Loucy (cell line): ENCODE measurements at regions not wholly inside any gene's neighbourhood (a gene's known extent, or its start where the extent isn't known, plus 50 kb on each side); places are given as distances from the start of the nearest gene placed in this dataset.

Source experiments
- H2AFZ ChIP-seq: fragments of 200-600 bp; sonication (generic); 2 replicates; pipeline ENCODE4 v1.6.0; 2016; ENCODE audit warnings: antibody characterized with exemption, mild to moderate bottlenecking, low read length, moderate library complexity
- H3F3A ChIP-seq: fragments of 200-600 bp; 2 replicates; pipeline ENCODE4 v1.6.0; 2016; ENCODE audit warnings: antibody characterized with exemption, low read depth, mild to moderate bottlenecking
- H3K27me3 ChIP-seq: fragments of 200-600 bp; sonication (generic); 2 replicates; pipeline ENCODE4 v1.6.1; 2014; ENCODE audit warnings: low read length, mild to moderate bottlenecking; ENCODE audit not compliant: insufficient read depth, poor library complexity, severe bottlenecking
- H3K36me3 ChIP-seq: fragments of 200-600 bp; sonication (generic); 2 replicates; pipeline ENCODE4 v1.6.1; 2016; ENCODE audit warnings: low read length; ENCODE audit not compliant: insufficient read depth
- H3K4me1 ChIP-seq: fragments of 200-600 bp; sonication (generic); 2 replicates; pipeline ENCODE4 v1.5.1; 2014; ENCODE audit warnings: low read length, mild to moderate bottlenecking; ENCODE audit not compliant: insufficient read depth, poor library complexity, severe bottlenecking
- H3K4me2 ChIP-seq: fragments of 200-600 bp; sonication (generic); 2 replicates; pipeline ENCODE4 v1.6.0; 2014; ENCODE audit warnings: antibody characterized with exemption, low read length, low read depth, mild to moderate bottlenecking; ENCODE audit not compliant: poor library complexity, severe bottlenecking
- H3K4me3 ChIP-seq: fragments of 200-600 bp; sonication (generic); 2 replicates; pipeline ENCODE4 v1.5.1; 2014; ENCODE audit warnings: low read length, mild to moderate bottlenecking, mixed read lengths; ENCODE audit not compliant: poor library complexity, severe bottlenecking
- H3K79me2 ChIP-seq: fragments of 200-600 bp; sonication (generic); 2 replicates; pipeline ENCODE4 v1.6.1; 2014; ENCODE audit warnings: low read length; ENCODE audit not compliant: insufficient read depth
- H3K9ac ChIP-seq: fragments of 200-600 bp; sonication (generic); 2 replicates; pipeline ENCODE4 v1.6.0; 2014; ENCODE audit warnings: mild to moderate bottlenecking, low read depth, low read length, moderate library complexity; ENCODE audit not compliant: poor library complexity, severe bottlenecking
- H3K9me2 ChIP-seq: fragments of 200-600 bp; sonication (generic); replicated peaks from 2 replicates; pipeline ENCODE4 v1.6.1; 2016; ENCODE audit warnings: low read depth, low read length, mixed read lengths
- H3K9me3 ChIP-seq: fragments of 200-600 bp; sonication (generic); 2 replicates; pipeline ENCODE4 v1.6.1; 2014; ENCODE audit warnings: mild to moderate bottlenecking, antibody characterized with exemption, low read length, low read depth; ENCODE audit not compliant: insufficient read depth
- H4K20me1 ChIP-seq: fragments of 200-600 bp; sonication (generic); 2 replicates; pipeline ENCODE4 v1.6.0; 2014; ENCODE audit warnings: antibody characterized with exemption, low read length, mild to moderate bottlenecking; ENCODE audit not compliant: insufficient read depth, poor library complexity, severe bottlenecking
- CTCF ChIP-seq: fragments of 200-600 bp; sonication (generic); conservative IDR thresholded peaks from 2 replicates; pipeline ENCODE4 v1.5.1; 2014; ENCODE audit warnings: mild to moderate bottlenecking, antibody characterized with exemption, low read length
- EZH2phosphoT487 ChIP-seq: fragments of 200-600 bp; IDR thresholded peaks from 2 replicates; pipeline ENCODE4 v1.6.1; 2018; ENCODE audit warnings: antibody characterized with exemption, mild to moderate bottlenecking, moderate library complexity, borderline replicate concordance

DNA sequence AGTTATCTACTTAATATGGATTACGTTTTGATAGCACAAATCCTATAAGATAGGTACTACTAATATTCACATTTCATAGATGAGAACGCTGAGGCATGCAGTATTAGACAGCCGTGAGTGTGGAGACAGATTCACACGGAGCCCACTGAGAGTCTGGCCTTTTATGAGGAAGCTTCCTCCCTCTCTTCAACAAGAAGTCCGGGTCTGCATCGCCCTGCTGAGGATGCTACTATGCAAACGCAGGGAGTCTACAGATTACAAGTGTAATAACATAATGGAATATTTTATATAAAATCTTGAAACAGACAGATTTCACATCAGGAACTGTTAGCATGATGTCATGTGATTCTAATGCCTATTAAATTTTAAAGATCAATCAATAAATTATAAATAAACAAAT is 255.9 kb upstream of the GLI3 start:
- Histone ChIP-seq H3K79me2 (no peaks in the 10 kb centered on the region), H2AFZ (no peak overlapping the region), H3K36me3 (no peaks in the 10 kb centered on the region), H3K4me1 (no peaks in the 10 kb centered on the region), H4K20me1 (no peaks in the 10 kb centered on the region), H3F3A (no peaks in the 10 kb centered on the region), H3K9me3 (no peaks in the 10 kb centered on the region), H3K9me2 (no peaks in the 10 kb centered on the region), H3K4me3 (no peak overlapping the region), H3K27me3 (no peaks in the 10 kb centered on the region), H3K4me2 (no peak overlapping the region), H3K9ac (no peak overlapping the region)
- TF ChIP-seq EZH2phosphoT487 (no peak), CTCF (no peak)

DNA sequence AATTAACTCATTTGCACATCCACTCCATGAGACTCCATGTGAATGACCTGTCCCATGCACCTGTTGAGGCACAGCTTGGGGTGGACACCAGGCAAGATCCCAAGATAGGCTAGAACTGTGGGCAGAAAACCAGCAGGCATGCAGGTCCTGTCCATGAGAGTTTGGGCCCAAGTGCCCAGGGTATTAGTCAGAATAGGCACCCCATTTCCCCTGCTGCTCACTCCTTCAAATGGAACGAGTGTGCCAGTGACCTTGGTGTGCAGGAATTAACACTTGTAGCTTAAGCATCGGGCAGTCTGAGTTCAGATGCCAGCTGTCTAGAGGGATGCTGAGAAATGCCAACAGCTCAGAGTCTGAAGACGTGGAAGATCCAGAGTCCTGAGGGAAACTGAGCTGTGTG is 254.1 kb upstream of the GLI3 start:
- Histone ChIP-seq H3K9me2 (no peaks in the 10 kb centered on the region), H3K27me3 (no peaks in the 10 kb centered on the region), H3K79me2 (no peaks in the 10 kb centered on the region), H3K4me3 (no peak overlapping the region), H4K20me1 (no peaks in the 10 kb centered on the region), H3K9me3 (no peaks in the 10 kb centered on the region), H3K4me2 (no peak overlapping the region), H3K4me1 (no peaks in the 10 kb centered on the region), H3K36me3 (no peaks in the 10 kb centered on the region), H3F3A (no peaks in the 10 kb centered on the region), H2AFZ (no peak overlapping the region), H3K9ac (no peak overlapping the region)
- TF ChIP-seq CTCF: no peak
- no peak for TF ChIP-seq EZH2phosphoT487

DNA sequence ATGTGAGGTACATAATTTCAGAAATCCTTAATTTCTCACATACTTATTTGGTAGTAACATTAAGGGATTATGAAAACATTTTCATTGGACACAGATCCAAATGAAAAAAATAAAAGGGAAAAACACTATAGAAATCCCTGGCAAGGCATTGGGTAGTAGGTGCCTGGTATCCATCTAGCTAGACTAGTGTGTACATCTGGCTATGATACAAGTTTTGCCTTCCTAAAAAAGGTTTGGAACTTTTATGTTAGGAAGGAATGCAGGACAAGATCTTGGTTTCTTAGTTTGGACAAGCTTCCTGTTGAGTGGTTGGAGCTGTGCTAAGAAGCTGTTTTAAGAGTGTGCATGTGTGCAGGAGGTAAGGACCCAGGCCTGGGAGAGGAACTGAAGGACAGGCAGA is 252.3 kb upstream of the GLI3 start:
- H3K79me2 ChIP-seq: no peaks in the 10 kb centered on the region
- no peaks in the 10 kb centered on the region for H3K9me2 ChIP-seq
- H3K9ac ChIP-seq: no peak overlapping the region
- no peak overlapping the region for H3K4me3 ChIP-seq
- no peaks in the 10 kb centered on the region for H3K27me3 ChIP-seq
- no peak overlapping the region for H2AFZ ChIP-seq
- no peaks in the 10 kb centered on the region for H4K20me1 ChIP-seq
- H3K4me2 ChIP-seq: no peak overlapping the region
- H3K36me3 ChIP-seq: no peaks in the 10 kb centered on the region
- TF ChIP-seq EZH2phosphoT487: no peak
- no peak for TF ChIP-seq CTCF
- no peaks in the 10 kb centered on the region for H3F3A ChIP-seq
- no peaks in the 10 kb centered on the region for H3K9me3 ChIP-seq
- no peaks in the 10 kb centered on the region for H3K4me1 ChIP-seq
